Esophagus muscularis mucosa (tissue), 4 donors: ENCODE measurements at regions not wholly inside any gene's neighbourhood (a gene's known extent, or its start where the extent isn't known, plus 50 kb on each side); places are given as distances from the start of the nearest gene placed in this dataset.

Experiments
- DNase-seq: peaks from one replicate; pipeline ENCODE4 v3.0.0-alpha.2; 2017; ENCODE audit errors: extremely low spot score
- H3K27ac ChIP-seq, 4 donors: fragments of 200-600 bp; sonication (generic); replicated peaks in 1 of 4; 1 replicate in 3 of 4; 2 replicates in 1 of 4; pipeline ENCODE4 v1.5.1; 2016 to 2019; ENCODE audit warnings: mild to moderate bottlenecking in 1 of 4
- H3K27me3 ChIP-seq, 4 donors: fragments of 200-600 bp; sonication (generic); one replicate each; pipeline versions ENCODE4 v1.5.1 to v1.6.0; 2016 to 2019
- H3K36me3 ChIP-seq, 4 donors: fragments of 200-600 bp; sonication (generic); one replicate each; pipeline ENCODE4 v1.5.1; 2016 to 2019
- H3K4me1 ChIP-seq, 4 donors: fragments of 200-600 bp; sonication (generic); one replicate each; pipeline ENCODE4 v1.5.1; 2016 to 2019
- H3K4me3 ChIP-seq, 4 donors: fragments of 200-600 bp; sonication (generic); 1 replicate in 2 of 4; 2 replicates in 2 of 4; pipeline ENCODE4 v1.5.1; 2016 to 2019; ENCODE audit warnings: mild to moderate bottlenecking in 4 of 4, moderate library complexity in 1 of 4
- H3K9me3 ChIP-seq, 4 donors: fragments of 200-600 bp; sonication (generic); 1 replicate in 3 of 4; 2 replicates in 1 of 4; pipeline ENCODE4 v1.5.1; 2016 to 2019
- CTCF ChIP-seq, 3 experiments: fragments of 200-600 bp in 2 of 3; fragments of 450-650 bp in 1 of 3; sonication (generic) in 2 of 3; IDR thresholded peaks; one replicate each; pipeline ENCODE4 v1.5.1; 2017 to 2019; ENCODE audit warnings: antibody characterized with exemption in 3 of 3, mild to moderate bottlenecking in 2 of 3, moderate library complexity in 1 of 3
- EP300 ChIP-seq: sonication (generic); formaldehyde crosslinking; IDR thresholded peaks from one replicate; pipeline ENCODE4 v1.6.1; 2017; ENCODE audit warnings: antibody characterized with exemption
- POLR2A ChIP-seq: fragments of 450-650 bp; IDR thresholded peaks from one replicate; pipeline ENCODE4 v1.6.1; 2017; ENCODE audit warnings: antibody characterized with exemption, moderate library complexity, mild to moderate bottlenecking, low read depth
- POLR2AphosphoS5 ChIP-seq, 2 donors: sonication (generic); formaldehyde crosslinking; IDR thresholded peaks; one replicate each; pipeline ENCODE4 v1.6.1; 2017; ENCODE audit warnings: antibody characterized with exemption in 2 of 2
- WGBS: methylation state at CpG from one replicate; pipeline ENCODE4 v1.1.5; 2018; 5-methylcytosine and 5-hydroxymethylcytosine counted together
- intact Hi-C: fragments of 100-400 bp; cut with DNase I; formaldehyde crosslinking; loops from one replicate; pipeline ENCODE4 v1.15.1; 2023

- H3K27ac ChIP-seq, result no peak overlapping the region
- intact Hi-C loops, result no loop called here
- no peak for TF ChIP-seq POLR2A
- no peak for TF ChIP-seq POLR2AphosphoS5 (IDR thresholded peaks at IDR 0.05)
- TF ChIP-seq CTCF (IDR thresholded peaks at IDR 0.05), result no peak
- no peak for TF ChIP-seq EP300
- peak; percentile 89 for DNase-seq
- 59% methylated on average over 5 of the region's 5 CpGs for WGBS
- H3K4me3 ChIP-seq, result no peak overlapping the region
- no peaks in the 10 kb centered on the region for H3K36me3 ChIP-seq
- no peaks in the 10 kb centered on the region for H3K9me3 ChIP-seq
- peaks cover 0 to 35% (median 0%) of the 10 kb centered on the region in 4 donors for H3K27me3 ChIP-seq
- H3K4me1 ChIP-seq, result no peaks in the 10 kb centered on the region
Measured at GRCh38 chr22:22407061-22407460, 101.5 kb downstream of the ZNF280B start.

GRCh38 chr22:22408269-22408668 is 100.3 kb downstream of the ZNF280B start:
- no peak for TF ChIP-seq POLR2A
- TF ChIP-seq EP300, result no peak
- no peak for TF ChIP-seq CTCF (IDR thresholded peaks at IDR 0.05)
- TF ChIP-seq POLR2AphosphoS5 (IDR thresholded peaks at IDR 0.05), result no peak
- no peak overlapping the region for H3K4me3 ChIP-seq
- WGBS, result 70% methylated on average over 3 of the region's 3 CpGs
- H3K9me3 ChIP-seq, result peaks cover 0 to 11% (median 5%) of the 10 kb centered on the region in 4 donors
- no peak overlapping the region for H3K27ac ChIP-seq
- no peaks in the 10 kb centered on the region for H3K4me1 ChIP-seq
- no peaks in the 10 kb centered on the region for H3K36me3 ChIP-seq
- H3K27me3 ChIP-seq, result peaks cover 0 to 42% (median 0%) of the 10 kb centered on the region in 4 donors
- peak; percentile 72 for DNase-seq
- intact Hi-C loops, result no loop called here

GRCh38 chr22:22408731-22409696 is 99.5 kb downstream of the ZNF280B start:
- Histone ChIP-seq H3K4me3 (no peak overlapping the region), H3K36me3 (no peaks in the 10 kb centered on the region), H3K9me3 (peaks cover 0 to 14% (median 7%) of the 10 kb centered on the region in 4 donors), H3K27me3 (peaks cover 0 to 49% (median 0%) of the 10 kb centered on the region in 4 donors), H3K4me1 (no peaks in the 10 kb centered on the region), H3K27ac (no peak overlapping the region)
- TF ChIP-seq POLR2AphosphoS5 (IDR thresholded peaks at IDR 0.05), result no peak
- no peak for TF ChIP-seq POLR2A
- TF ChIP-seq EP300, result no peak
- no peak for TF ChIP-seq CTCF (IDR thresholded peaks at IDR 0.05)
- 47% methylated on average over 10 of the region's 14 CpGs for WGBS
- intact Hi-C loops, result no loop called here
- peak; percentile 88 for DNase-seq

DNA sequence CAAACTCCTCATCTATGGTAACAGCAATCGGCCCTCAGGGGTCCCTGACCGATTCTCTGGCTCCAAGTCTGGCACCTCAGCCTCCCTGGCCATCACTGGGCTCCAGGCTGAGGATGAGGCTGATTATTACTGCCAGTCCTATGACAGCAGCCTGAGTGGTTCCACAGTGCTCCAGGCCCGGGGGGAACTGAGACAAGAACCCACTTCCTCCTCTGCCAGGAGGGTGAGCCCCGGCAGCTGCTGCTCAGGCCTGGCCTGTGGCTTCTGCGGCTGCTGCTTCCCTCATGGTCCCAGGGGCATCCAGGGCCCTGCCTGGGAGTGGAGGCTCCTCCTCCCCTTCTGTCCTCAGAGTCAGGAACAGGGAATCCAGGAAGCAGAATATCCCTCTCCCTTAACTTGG is 98.4 kb downstream of the ZNF280B start:
- DNase-seq, result peak; percentile 86
- peaks cover 0 to 14% (median 7%) of the 10 kb centered on the region in 4 donors for H3K9me3 ChIP-seq
- 80% methylated on average over 1 of the region's 5 CpGs for WGBS
- TF ChIP-seq CTCF (IDR thresholded peaks at IDR 0.05), result no peak
- no peak for TF ChIP-seq POLR2A
- TF ChIP-seq EP300, result no peak
- no peak for TF ChIP-seq POLR2AphosphoS5 (IDR thresholded peaks at IDR 0.05)
- no peak overlapping the region for H3K27ac ChIP-seq
- no peaks in the 10 kb centered on the region for H3K4me1 ChIP-seq
- no peaks in the 10 kb centered on the region for H3K36me3 ChIP-seq
- H3K27me3 ChIP-seq, result peaks cover 0 to 56% (median 0%) of the 10 kb centered on the region in 4 donors
- intact Hi-C loops, result no loop called here
- H3K4me3 ChIP-seq, result no peak overlapping the region
